ENCODE measurements at regions not wholly inside any gene's neighbourhood (a gene's known extent, or its start where the extent isn't known, plus 50 kb on each side); places are given as distances from the start of the nearest gene placed in this dataset.

DNA sequence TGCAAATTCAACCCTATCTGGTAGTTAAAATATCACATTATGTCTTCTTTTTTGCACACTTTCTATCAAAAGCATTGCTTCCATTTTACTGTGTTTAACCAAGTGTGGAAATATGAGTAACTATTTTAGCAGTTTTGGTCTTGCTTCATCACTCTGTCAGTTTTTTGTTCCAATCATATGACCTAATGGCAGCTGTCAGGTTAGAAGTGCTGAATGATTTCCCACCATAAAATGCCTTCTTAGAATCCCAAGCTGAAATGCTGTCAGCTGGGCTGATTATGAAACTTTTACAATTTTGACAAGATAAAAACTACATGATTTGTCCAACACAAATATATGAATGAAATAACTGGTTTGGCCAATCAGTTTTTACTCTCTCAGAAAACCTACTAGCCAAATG lies 1654.6 kb upstream of the RAG2 start:
- DNase-seq: no peak

DNA sequence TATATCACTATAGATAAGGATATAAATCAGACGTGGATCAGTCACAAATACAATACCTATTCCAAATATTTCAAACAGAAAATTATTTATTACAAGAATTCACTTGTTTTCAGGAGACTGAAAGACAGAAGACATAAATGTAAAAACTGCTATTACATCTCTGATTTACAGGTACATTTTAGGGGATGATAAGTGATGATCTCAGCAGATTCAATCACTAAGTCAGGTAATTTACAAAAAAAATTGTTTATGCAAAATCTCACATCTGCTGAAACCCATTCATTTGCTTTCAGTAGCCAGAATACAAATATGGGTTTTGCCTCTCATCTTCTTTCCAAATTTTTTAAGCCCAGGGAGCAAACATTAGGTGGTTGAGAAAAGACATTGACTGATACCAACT lies 1648.4 kb upstream of the RAG2 start:
- DNase-seq: no peak

DNA sequence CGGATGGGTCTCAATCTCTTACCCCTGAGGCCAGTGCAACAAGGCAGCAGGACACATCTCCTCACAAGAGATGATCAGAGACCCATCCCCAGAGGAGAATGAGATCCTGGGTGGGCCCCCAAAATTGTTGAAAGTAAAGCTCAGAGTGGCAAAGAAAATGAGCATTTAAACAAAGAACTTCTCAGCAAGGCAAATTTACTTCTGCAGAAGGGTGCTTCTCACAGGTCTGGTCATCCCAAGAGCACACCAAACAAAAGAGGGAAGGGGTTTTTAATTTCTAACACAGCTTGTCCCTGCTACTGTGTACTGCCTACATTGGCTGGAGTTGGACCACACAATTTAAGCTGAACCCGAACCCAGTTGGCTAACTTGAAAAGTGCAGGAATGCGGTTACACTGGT lies 1628.6 kb upstream of the RAG2 start:
- no peak for DNase-seq

DNA sequence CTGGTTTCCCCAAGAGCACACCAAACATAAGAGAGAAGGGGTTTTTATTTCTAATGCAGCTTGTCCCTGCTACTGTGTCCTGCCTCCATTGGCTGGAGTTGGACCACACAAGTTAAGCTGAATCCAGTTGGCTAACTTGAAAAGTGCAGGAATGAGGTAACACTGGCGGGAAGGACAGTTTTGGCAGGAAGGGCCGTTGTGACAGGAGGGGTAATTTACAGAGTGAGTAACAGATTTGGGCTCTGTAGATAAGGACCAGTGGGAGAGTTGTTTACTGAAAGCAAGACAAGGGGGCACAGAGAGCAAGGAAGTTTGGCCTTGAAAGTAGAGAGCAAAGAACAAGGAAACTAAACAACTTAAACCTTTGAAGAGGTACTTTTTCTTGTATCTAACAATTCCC lies 1623.3 kb upstream of the RAG2 start:
- no peak for DNase-seq

DNA sequence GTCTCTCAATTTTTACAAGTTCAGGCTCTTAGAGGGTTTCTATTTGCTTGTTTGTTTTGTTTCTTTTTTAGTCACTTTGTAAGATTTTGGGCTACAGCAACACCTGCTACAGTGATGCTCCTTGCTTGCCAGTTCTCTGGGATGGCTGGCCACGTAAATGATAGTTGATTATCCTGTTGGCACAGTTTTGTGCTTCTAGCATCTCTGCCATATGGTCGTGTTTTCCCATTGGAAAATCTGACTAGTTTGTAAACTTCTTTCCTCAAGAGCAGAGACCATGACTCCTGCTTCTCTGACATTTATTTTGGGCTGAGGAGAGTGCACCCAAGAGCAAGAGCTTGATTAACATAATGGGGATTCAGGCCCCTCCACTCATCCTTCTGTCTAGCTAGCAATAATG lies 1621.6 kb upstream of the RAG2 start:
- DNase-seq: no peak

DNA sequence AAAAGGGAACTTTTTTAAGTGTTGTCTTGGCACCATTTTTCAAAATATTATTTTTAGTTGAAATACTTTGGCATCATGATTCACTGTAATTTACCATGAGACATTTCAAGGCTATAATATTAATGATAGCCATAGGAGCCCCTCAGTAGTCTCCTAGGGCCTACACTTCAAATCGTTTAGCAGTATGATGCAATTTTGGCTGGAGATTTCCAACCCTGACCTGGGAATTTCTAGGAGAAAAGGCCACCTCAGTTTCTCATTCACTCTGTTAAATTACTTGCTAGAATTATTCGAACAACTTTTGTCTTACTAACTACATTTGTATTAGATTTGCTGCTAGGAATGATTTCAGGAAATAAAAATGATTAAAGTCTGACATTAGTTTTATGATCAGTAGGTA lies 1610.9 kb upstream of the RAG2 start:
- DNase-seq: no peak

DNA sequence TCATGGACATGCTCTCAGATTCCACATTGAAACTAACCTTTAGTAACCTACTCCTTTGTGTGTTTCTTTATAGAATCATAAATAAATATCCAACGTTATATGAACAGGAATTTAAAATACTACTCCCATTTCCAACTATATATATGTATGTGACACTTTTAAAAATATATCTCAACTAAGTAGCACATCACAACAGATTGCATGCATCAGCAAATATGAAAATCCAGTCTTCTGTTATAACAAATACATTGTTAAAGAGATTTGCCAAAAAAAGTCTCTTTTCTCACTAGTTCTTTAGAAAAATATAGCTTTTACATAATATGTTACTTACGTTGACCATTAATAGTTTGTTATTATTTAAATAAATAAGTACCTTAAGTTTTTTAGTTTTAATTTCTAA lies 1608.6 kb upstream of the RAG2 start:
- DNase-seq: no peak

DNA sequence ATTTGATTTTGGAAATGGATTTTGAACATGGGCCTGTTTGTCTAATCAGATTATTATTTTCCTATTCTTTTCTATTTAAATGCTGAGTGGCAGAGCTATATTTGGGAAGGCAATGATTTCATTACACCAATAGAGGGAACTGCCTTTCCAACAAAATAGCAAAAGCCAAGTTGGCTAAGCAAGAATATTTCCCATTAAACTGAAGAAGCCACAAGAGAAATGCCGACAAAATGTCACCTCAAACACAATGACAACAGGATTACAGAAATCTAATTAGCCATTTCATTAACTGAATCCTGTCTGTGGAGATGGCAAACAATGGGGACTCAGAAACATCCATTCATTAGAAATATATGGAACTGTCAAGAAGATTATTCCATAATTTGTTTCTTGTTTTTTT lies 1593.1 kb upstream of the RAG2 start:
- DNase-seq: no peak

DNA sequence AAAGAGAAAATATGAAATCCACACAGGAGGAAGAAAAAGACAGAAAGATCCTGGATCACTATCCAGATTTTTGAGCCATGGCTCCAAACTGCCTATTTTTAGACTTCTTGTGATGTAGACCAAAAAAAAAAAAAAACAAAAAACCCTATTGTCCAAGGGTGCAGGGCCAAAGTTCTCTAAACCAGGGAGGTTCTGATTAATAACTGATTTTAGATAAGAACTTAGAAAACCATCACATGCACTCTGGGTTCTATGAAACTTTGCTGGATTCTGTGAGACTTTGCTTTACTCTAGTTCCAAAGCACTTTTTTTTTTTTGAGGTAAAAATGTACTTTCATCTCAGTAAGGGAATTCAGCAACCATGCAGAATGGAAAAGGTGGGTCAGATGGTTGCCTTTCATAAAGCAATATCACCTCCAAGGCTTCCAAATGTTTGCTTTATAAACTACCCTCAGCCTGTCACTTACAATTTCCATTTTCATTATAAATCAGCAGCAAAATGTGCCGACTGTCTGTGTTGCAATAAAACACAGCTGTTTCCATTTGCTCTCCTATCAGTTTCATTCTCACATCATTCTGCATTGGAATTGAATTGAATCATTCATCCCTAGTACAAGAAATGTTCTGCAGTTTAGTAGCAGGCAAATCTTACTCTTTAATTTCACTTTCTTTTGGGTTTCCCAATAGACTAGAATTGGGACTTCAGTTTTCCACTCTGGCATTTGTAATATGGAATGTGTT lies 1584.3 kb upstream of the RAG2 start:
- DNase-seq: no peak

DNA sequence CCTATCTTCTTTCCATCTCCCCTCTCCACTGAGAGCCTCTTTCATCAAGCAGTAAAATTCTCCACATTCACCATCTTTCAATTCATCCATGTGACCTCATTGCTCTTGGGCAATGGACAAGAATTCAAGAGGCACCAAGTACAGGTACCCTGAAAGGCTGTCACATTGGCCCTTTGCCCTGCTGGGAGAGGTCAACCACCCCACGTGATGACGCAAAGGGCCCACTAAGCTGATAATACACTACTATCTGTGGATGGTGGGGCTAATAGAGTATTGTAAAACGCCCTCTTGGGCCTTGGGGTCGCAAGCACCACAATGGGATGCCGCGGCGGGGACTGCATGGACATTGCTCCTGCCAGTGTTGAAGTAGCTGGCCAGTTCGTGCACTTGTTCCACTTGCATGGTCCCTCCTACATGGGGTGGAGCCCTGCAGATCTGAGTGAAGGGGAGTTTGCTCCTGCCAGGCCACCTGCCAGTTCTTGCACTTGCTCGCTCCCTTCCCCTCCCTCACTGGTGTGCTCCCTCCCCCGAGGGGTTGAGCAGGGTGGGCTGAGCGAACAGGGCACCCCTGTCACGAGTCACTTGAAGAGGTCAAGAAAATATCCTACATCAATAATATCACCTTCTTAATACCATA lies 1578.8 kb upstream of the RAG2 start:
- no peak for DNase-seq

DNA sequence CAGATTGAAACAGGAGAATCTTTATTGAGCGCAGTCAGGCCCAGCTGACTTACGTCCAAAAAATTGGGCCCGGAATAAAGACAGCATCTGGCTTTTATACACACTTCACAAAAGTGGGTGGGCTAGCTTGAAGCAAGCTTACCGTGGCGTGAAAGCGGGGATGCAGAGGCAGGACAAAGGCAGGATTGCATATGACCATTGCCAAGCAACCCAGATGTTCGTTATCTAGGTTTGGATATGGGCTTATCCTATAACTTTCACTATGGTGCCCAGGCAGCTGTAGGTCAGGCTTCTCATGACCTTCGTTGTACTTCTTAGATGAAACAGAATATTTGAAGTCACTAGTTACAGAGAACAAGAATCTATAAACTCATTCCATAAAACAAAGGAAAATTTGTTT lies 1575.6 kb upstream of the RAG2 start:
- no peak for DNase-seq

DNA sequence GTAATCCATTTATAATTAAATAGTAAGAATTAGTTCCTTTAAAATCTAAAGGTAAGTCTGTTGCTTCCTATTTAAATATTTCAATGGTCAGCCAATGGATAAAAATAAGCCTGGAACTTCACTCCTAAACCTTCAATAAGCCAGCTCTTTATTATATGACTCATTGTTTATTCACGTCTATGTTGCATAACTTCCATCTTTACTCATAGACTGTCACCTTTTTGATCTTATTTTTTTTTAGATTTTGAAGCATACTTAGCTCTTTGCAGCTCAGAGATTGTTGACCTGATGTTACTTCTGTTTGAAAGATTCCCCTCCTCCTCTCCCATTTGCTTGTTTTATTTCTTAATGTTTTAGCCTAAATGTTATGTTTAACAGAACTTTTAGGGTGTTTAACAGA lies 1571.2 kb upstream of the RAG2 start:
- no peak for DNase-seq

DNA sequence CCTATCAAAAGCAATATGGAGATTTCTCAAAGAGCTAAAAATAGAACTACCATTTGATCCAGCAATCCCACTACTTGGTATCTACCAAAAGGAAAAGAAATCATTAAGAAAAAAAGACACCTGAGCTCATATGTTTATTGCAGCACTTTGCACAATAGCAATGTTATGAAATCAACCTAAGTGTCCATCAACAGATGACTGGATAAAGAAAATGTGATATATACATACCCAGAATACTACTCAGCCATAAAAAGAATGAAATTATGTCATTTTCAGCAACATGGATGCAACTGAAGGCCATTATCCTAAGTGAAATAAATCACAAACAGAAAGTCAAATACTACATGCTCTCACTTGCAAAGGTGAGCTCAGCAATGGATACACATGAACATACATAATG lies 1565.5 kb upstream of the RAG2 start:
- no peak for DNase-seq

DNA sequence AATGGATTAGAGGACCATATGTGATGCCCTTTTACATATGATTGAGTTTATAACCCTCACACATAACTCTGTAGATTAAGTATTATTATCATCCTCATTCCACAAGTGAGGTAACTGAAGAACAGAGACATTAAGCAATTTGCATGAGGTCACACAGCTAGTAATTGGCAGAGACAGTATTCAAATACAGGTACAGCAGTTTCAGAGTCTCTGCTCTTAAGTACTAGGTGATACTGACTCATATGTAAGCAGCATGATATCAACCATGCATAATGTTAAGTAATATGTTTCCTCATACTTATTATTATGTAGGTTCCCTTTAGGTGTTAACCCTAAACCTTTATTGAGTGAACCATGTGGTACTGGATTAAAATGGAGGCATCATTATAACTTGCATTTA lies 1562.4 kb upstream of the RAG2 start:
- no peak for DNase-seq

DNA sequence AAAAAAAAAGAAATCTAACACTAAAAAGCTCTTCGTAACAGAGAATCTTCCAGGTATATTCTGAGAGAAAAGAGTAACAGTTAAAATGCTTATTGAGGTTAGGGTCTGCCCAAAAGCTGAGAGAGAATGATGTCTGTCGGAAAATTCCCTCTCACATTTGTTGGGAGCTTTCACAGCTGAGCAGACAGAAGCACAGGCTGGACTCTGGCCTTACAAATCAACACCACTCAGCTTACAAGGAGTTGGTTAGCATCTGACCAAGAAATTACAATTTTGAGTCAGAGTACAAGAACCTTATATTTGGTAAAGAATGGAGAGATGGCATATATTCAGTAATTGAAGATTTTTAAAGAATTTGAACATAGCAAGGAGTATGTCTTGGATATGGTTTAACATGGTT lies 1561.0 kb upstream of the RAG2 start:
- DNase-seq: no peak

DNA sequence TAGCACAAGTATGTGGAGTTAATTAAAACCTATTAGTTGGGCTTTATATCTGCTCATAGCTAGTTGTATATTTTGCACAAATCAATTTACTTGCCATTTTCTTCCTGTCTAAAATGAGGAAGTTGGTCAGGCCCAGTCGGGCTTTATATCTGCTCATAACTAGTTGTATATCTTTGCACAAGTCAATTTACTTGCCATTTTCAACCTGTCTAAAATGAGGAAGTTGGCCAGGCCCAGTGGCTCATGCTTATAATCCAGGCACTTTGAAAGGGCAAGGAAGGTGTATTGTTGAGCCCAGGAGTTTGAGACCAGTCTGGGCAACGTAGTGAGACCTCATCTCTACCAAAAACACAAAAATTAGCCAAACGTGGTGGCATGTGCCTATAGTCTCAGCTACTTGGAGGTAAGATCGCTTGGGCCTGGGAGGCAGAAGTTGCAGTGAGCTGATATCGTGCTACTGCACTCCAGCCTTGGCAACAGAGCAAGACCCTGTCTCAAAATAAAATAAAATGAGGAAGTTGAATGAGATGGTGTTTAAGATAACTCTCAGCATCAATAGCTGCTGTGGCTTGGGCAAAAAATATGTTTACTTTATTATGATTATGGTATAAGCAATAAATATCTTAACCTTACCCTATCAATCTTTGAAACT lies 1558.6 kb upstream of the RAG2 start:
- no peak for DNase-seq

DNA sequence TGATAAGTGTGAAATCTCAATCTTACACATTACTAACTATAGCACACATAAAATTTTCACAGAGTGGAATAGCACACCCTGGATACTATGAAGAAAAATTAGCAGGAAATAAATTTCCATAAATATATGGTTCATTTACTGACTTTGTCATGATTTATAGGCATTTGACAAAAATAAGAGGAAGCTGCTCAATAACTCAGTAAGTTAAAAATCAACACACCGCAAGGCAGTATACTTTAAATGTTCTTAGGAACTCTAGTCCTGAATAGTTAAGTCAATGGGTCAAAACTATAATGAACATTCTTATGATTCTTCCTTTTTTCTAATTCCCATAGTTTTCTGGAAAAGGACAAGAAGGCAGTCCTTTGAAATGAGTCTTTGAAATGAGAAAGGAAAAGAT lies 1557.8 kb upstream of the RAG2 start:
- no peak for DNase-seq

DNA sequence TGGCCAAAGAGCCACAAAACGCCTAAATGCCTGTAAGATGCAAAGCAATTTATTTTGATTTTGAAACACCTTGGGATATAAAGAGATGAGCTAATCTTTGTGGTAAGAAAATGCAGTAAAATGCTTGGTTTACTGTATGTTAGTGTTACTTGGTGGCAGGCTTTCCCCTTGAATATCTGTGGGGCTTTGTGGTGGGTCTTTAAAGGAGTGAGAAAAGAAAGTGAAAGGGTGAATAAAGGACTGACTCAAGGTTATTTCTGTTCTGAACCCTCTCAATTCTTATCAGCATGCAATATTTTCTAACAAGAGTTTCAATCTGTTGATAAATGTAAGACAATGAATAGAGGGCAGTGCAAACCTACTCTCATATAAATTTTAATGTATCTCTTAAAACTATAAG lies 1555.9 kb upstream of the RAG2 start:
- no peak for DNase-seq

DNA sequence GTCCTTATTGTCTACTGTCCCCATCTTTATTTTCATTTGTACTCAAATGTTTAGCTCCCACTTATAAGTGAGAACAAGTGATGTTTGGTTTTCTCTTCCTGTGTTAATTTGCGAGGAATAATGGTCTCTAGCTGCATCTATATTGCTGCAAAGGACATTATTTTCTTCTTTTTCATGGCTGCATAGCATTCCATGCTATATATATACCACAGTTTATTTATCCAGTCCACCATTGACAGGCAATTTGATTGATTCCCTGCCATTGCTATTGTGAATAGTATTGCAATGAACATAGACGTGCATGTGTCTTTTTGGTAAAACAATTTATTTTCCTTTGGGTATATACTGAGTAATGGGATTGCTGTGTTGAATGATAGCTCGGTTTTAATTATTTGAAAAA lies 1545.8 kb upstream of the RAG2 start:
- no peak for DNase-seq

DNA sequence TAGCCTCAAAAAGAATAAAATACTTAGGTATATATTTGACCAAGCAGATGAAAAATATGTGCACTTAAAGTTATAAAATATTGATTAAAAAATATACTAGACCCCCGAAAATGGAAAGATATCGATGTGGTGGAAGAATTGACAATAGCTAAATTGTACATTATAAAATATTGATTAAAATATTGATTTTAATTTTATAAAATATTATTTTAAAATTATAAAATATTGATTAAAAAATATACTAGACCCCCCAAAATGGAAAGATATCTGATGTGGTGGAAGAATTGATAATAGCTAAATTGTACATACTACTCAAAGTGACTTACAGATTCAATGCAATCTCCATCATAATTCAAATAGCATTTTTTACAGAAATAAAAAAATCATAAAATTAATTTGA lies 1540.9 kb upstream of the RAG2 start:
- DNase-seq: no peak

DNA sequence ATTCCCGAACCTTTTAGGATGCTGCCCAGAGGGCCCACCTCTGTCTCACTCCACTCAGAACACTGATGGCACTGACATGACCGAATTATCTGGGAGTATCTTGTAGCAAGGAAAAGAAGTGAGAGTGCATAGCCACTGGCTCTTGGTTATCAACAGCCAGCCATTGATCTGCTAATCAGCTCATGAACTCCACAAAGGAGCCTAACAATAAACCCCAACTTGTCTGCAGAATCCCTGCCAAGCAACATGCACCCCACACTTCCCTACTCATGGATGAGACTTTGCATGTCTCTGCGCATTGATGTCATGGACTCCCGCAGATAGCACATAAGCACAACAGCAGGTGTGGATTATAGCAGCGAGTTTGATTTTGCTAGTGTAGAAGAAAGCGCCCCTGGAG lies 1538.9 kb upstream of the RAG2 start:
- no peak for DNase-seq

DNA sequence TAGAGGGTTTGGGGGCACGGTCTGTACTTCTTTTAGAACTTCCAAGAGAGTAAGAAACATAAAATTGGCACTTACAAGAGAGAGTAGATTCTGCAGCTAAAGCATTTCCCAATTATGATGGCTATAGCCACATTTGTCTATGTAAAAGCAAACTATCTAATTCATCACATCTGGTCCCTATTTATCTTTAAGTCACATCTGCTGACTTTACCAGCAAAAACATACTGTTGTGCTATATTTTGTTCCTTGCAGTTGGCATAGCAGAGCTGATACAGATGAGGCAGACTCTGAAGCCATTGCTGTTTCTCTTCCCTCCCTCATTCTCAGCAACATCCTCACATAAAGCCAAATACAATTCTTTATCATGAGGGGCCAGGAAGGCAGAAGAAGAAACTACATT lies 1533.5 kb upstream of the RAG2 start:
- no peak for DNase-seq

DNA sequence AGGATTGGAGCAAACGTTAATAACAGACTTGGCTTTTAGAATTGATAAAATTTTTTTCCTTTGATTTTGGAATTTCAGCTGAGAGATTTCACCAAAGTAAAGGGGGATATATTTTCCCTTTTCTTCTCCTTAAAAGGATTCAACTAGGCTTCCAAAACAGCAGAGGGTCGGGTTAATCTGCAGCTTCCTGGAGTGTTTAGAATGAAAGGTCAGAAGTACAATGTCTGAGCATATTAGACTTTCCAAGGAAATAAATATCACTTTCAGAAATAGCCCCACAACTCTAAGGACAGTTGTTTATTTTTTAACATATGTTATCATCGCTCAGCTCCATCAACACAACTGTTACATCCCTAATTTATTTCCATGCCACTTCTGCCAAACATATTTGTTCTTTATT lies 1532.9 kb upstream of the RAG2 start:
- no peak for DNase-seq

DNA sequence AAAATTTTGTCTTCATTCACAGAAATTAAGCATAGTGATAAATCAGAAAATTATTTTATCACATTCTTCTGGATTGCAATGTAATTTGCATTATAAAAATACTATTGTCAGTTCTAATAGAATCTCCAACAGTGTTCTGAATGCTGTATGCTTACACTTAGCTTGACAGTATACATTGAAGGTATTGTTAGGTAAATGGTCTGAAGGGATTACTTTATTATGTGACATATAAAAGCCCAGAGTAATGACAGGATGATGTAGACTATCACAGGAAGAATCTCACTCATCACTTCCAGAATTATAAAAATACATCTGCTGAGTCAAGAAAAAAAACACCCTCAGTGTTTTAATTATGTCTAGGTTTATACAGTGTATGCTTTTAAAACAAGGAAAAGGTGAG lies 1532.5 kb upstream of the RAG2 start:
- DNase-seq: no peak

DNA sequence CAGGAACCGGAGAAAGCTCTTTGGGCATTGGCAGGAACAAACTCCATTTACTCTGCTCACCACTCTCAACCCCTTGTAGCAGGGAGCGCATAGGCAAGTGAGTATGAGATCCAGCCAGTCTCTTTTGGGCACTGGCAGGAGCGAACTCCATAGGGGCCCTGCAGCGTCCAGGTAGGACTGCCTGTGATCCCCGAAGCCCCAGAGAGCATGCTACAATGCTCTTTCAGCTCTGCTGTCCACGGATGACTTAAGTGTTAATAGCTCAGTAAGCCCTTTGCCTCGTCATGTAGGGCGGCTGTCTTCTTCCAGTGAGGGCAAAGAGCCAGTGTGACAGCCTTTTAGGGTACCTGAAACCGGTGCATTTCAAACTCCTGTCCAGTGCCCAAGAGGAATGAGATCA lies 1525.6 kb upstream of the RAG2 start:
- DNase-seq: no peak

All from AML-193 (cell line).